GM06990 (cell line): ENCODE measurements at regions not wholly inside any gene's neighbourhood (a gene's known extent, or its start where the extent isn't known, plus 50 kb on each side); places are given as distances from the start of the nearest gene placed in this dataset.

Experiments
- DNase-seq: peaks from one replicate; pipeline ENCODE4 v3.0.0-alpha.2; 2011; ENCODE audit not compliant: insufficient read length; ENCODE audit errors: extremely low read depth
- H3K27me3 ChIP-seq: replicated peaks from 2 replicates; pipeline ENCODE4 v1.6.0; 2011; ENCODE audit warnings: low read length; ENCODE audit not compliant: control insufficient read depth, insufficient read depth
- H3K36me3 ChIP-seq: 2 replicates; pipeline ENCODE4 v1.5.1; 2011; ENCODE audit warnings: low read length; ENCODE audit not compliant: control insufficient read depth, insufficient read depth
- H3K4me3 ChIP-seq: replicated peaks from 2 replicates; pipeline ENCODE4 v1.5.1; 2011; ENCODE audit warnings: low read depth, mild to moderate bottlenecking, control low read depth, low read length
- CTCF ChIP-seq: IDR thresholded peaks from 2 replicates; pipeline ENCODE4 v1.5.1; 2011; ENCODE audit warnings: low read length, control low read depth, mild to moderate bottlenecking, inconsistent platforms; ENCODE audit not compliant: insufficient read depth, poor library complexity, severe bottlenecking

GRCh38 chr11:122187373-122188165 lies 71.6 kb upstream of the BLID start:
- DNase-seq: no peak
- Histone ChIP-seq H3K36me3 (no peaks in the 10 kb centered on the region), H3K4me3 (no peak overlapping the region), H3K27me3 (no peaks in the 10 kb centered on the region; the same call in none of the 2 replicates)
- no peak for TF ChIP-seq CTCF

DNA sequence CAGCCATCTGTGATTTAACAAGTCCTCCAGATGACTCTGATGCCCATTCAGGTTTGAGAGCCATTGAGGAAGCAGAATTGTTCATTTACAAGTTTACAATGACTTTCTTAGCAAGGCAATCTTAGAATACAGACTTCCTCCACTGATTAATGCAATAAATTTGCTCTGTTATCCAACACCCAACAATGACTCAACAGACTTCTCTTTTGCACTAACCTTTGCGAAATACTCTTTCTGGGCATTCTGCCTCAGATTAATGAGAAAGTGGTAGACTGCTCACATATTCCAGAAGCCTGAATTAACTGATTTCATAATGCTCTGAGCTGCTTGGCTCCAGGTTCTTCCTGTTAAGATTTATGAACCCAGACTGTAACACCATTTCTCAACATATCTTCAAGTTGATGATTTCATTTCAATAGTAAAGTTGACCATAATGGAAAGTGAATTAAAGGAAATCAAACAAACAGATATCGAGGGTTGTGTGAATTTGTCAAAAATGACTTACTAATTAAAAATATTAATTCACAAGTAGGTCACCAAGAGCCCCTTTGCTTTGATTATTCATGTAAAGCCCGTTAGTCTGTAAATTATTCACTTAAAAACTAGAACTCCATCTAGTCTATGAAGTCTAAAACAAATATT lies 70.5 kb upstream of the BLID start:
- H3K27me3 ChIP-seq: no peaks in the 10 kb centered on the region; the same call in none of the 2 replicates
- H3K36me3 ChIP-seq: no peaks in the 10 kb centered on the region
- no peak for DNase-seq
- H3K4me3 ChIP-seq: no peak overlapping the region
- TF ChIP-seq CTCF: no peak

DNA sequence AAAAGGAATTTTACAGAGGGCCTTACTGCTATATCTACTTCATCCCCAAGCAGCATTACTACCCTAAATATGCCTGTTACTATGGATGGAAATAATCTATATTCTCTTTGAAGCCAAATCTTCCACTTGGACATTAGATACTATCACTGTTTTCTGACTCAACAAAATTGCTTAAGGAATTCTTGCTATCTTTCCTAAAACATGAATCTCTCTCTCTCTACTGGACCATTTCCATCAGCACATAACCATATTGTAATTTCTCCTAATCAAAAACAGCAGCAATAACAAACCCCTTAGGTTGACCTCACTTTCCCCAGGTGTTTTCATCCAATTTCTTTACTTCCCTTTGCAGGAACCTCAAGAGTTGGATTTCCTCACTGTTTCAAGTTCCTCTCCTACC lies 67.9 kb upstream of the BLID start:
- H3K36me3 ChIP-seq: no peaks in the 10 kb centered on the region

GRCh38 chr11:122181893-122182292 lies 65.9 kb upstream of the BLID start:
- Histone ChIP-seq H3K36me3 (no peaks in the 10 kb centered on the region), H3K4me3 (no peak overlapping the region), H3K27me3 (no peaks in the 10 kb centered on the region; the same call in 1 of the 2 replicates)

More for the DNA sequence above, 67.9 kb upstream of the BLID start:
- H3K27me3 ChIP-seq: no peaks in the 10 kb centered on the region; the same call in 1 of the 2 replicates
- no peak overlapping the region for H3K4me3 ChIP-seq
- no peak for DNase-seq
- TF ChIP-seq CTCF: no peak

GRCh38 chr11:122181372-122181771 lies 65.4 kb upstream of the BLID start:
- no peak for TF ChIP-seq CTCF
- no peak for DNase-seq
- Histone ChIP-seq H3K27me3 (no peaks in the 10 kb centered on the region; the same call in 1 of the 2 replicates), H3K36me3 (no peaks in the 10 kb centered on the region), H3K4me3 (no peak overlapping the region)

More at GRCh38 chr11:122181893-122182292, 65.9 kb upstream of the BLID start:
- no peak for TF ChIP-seq CTCF
- no peak for DNase-seq
